ENCODE measurements at regions not wholly inside any gene's neighbourhood (a gene's known extent, or its start where the extent isn't known, plus 50 kb on each side); places are given as distances from the start of the nearest gene placed in this dataset.

- TF ChIP-seq CTCF (IDR thresholded peaks at IDR 0.05) (no peak), POLR2AphosphoS5 (IDR thresholded peaks at IDR 0.05) (no peak), EP300 (IDR thresholded peaks at IDR 0.05) (no peak)
Observed at GRCh38 chr5:96070622-96071225, 109.1 kb upstream of the ELL2 start.
